OCI-LY7 (cell line): ENCODE measurements at regions not wholly inside any gene's neighbourhood (a gene's known extent, or its start where the extent isn't known, plus 50 kb on each side); places are given as distances from the start of the nearest gene placed in this dataset.

ENCODE experiments used
- BruUV-seq: library from RNA; stranded (reverse); fragments of 400-500 nt; replicated peaks from 2 replicates; lab custom pipeline; 2021; lab: Mats Ljungman, UMichigan
- CTCF ChIA-PET: fragments of 300-600 bp; sonication (Branson Sonifier 250); formaldehyde crosslinking; loops from one replicate; lab custom pipeline; 2022; ENCODE audit warnings: antibody characterized with exemption; ENCODE audit not compliant: unreplicated experiment; lab: Charles Lee
- POLR2A ChIA-PET: fragments of 300-600 bp; sonication (Branson Sonifier 250); formaldehyde crosslinking; loops from one replicate; lab custom pipeline; 2022; ENCODE audit warnings: antibody characterized with exemption; lab: Charles Lee
- DNase-seq: peaks from one replicate; pipeline ENCODE4 v3.0.0-alpha.2; 2015; ENCODE audit warnings: low spot score
- H2AFZ ChIP-seq: fragments of 200-600 bp; sonication (generic), shearing (Covaris generic); 2 replicates; pipeline ENCODE4 v1.6.1; 2014; ENCODE audit warnings: mild to moderate bottlenecking, antibody characterized with exemption, low read length, moderate library complexity
- H3K27ac ChIP-seq: fragments of 200-600 bp; sonication (generic); 2 replicates; pipeline ENCODE4 v1.5.1; 2014; ENCODE audit warnings: mixed run types, low read depth, mild to moderate bottlenecking, moderate library complexity, low read length, inconsistent platforms; ENCODE audit not compliant: poor library complexity, severe bottlenecking
- H3K36me3 ChIP-seq: fragments of 200-600 bp; sonication (generic); 2 replicates; pipeline ENCODE4 v1.6.1; 2014; ENCODE audit warnings: mild to moderate bottlenecking, antibody characterized with exemption, low read length, moderate library complexity, mixed read lengths; ENCODE audit not compliant: insufficient read depth
- H3K4me1 ChIP-seq: fragments of 200-600 bp; sonication (generic); 2 replicates; pipeline ENCODE4 v1.5.1; 2014; ENCODE audit warnings: mild to moderate bottlenecking, low read length; ENCODE audit not compliant: insufficient read depth, poor library complexity, severe bottlenecking
- H3K4me2 ChIP-seq: fragments of 200-600 bp; sonication (generic); 2 replicates; pipeline ENCODE4 v1.6.1; 2014; ENCODE audit warnings: mild to moderate bottlenecking, low read length
- H3K4me3 ChIP-seq: fragments of 200-600 bp; sonication (generic); 2 replicates; pipeline ENCODE4 v1.5.1; 2014; ENCODE audit warnings: mild to moderate bottlenecking, low read depth, low read length; ENCODE audit not compliant: poor library complexity, severe bottlenecking
- H3K79me2 ChIP-seq: fragments of 200-600 bp; sonication (generic); 2 replicates; pipeline ENCODE4 v1.6.1; 2016; ENCODE audit warnings: low read depth, mild to moderate bottlenecking, low read length, moderate library complexity, mixed read lengths; ENCODE audit not compliant: insufficient read depth
- H3K9me2 ChIP-seq: fragments of 200-600 bp; sonication (generic); 2 replicates; pipeline ENCODE4 v1.6.1; 2016; ENCODE audit warnings: mild to moderate bottlenecking, low read length, mixed read lengths; ENCODE audit not compliant: insufficient read depth
- H3K9me3 ChIP-seq: fragments of 200-600 bp; sonication (generic); 2 replicates; pipeline ENCODE4 v1.6.1; 2014; ENCODE audit warnings: mild to moderate bottlenecking, mixed run types, low read length, mixed read lengths
- H4K20me1 ChIP-seq: fragments of 200-600 bp; sonication (generic); 2 replicates; pipeline ENCODE4 v1.6.1; 2014; ENCODE audit warnings: mild to moderate bottlenecking, antibody characterized with exemption, low read length, moderate library complexity, mixed read lengths; ENCODE audit not compliant: insufficient read depth
- EZH2phosphoT487 ChIP-seq: fragments of 200-600 bp; sonication (generic); IDR thresholded peaks from 2 replicates; pipeline ENCODE4 v1.6.1; 2018; ENCODE audit warnings: low read depth, borderline replicate concordance, mild to moderate bottlenecking, mixed run types, antibody characterized with exemption, low read length, moderate library complexity, mixed read lengths
- intact Hi-C: fragments of 100-400 bp; cut with micrococcal nuclease; formaldehyde crosslinking; loops from one replicate; pipeline ENCODE4 v1.10.0; 2022; ENCODE audit not compliant: unreplicated experiment
- TF ChIP-seq, protein P1 (sequence below): fragments of 200-600 bp; sonication (generic); conservative IDR thresholded peaks from 2 replicates; pipeline ENCODE4 v1.5.1; 2014; ENCODE audit warnings: mild to moderate bottlenecking, antibody characterized with exemption, low read length, moderate library complexity, mixed read lengths

GRCh38 chr6:114952229-114952628 lies 609.4 kb upstream of the HS3ST5 start:
- intact Hi-C loops, result no loop called here
- no peaks in the 10 kb centered on the region for H4K20me1 ChIP-seq
- no peaks in the 10 kb centered on the region for H3K79me2 ChIP-seq
- no peak for DNase-seq
- no peak overlapping the region for H3K4me3 ChIP-seq
- no peak overlapping the region for H3K27ac ChIP-seq
- no peaks in the 10 kb centered on the region for H3K9me2 ChIP-seq
- CTCF ChIA-PET, result no interaction called here
- no peak overlapping the region for H2AFZ ChIP-seq
- H3K36me3 ChIP-seq, result no peaks in the 10 kb centered on the region
- no peaks in the 10 kb centered on the region for H3K9me3 ChIP-seq
- POLR2A ChIA-PET, result no interaction called here
- no peak overlapping the region for H3K4me2 ChIP-seq
- no peaks in the 10 kb centered on the region for H3K4me1 ChIP-seq
- no peak for TF ChIP-seq EZH2phosphoT487
- TF ChIP-seq, protein P1, sequence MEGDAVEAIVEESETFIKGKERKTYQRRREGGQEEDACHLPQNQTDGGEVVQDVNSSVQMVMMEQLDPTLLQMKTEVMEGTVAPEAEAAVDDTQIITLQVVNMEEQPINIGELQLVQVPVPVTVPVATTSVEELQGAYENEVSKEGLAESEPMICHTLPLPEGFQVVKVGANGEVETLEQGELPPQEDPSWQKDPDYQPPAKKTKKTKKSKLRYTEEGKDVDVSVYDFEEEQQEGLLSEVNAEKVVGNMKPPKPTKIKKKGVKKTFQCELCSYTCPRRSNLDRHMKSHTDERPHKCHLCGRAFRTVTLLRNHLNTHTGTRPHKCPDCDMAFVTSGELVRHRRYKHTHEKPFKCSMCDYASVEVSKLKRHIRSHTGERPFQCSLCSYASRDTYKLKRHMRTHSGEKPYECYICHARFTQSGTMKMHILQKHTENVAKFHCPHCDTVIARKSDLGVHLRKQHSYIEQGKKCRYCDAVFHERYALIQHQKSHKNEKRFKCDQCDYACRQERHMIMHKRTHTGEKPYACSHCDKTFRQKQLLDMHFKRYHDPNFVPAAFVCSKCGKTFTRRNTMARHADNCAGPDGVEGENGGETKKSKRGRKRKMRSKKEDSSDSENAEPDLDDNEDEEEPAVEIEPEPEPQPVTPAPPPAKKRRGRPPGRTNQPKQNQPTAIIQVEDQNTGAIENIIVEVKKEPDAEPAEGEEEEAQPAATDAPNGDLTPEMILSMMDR, result no peak
- no TSS peak for BruUV-seq

GRCh38 chr6:114945392-114945791 lies 602.6 kb upstream of the HS3ST5 start:
- intact Hi-C loops, result no loop called here
- Histone ChIP-seq H3K4me3 (no peak overlapping the region), H3K9me2 (no peaks in the 10 kb centered on the region), H3K4me1 (no peaks in the 10 kb centered on the region), H3K36me3 (no peaks in the 10 kb centered on the region), H2AFZ (no peak overlapping the region), H4K20me1 (no peaks in the 10 kb centered on the region), H3K27ac (no peak overlapping the region), H3K4me2 (no peak overlapping the region), H3K79me2 (no peaks in the 10 kb centered on the region), H3K9me3 (no peaks in the 10 kb centered on the region)
- no TSS peak for BruUV-seq
- POLR2A ChIA-PET, result no interaction called here
- DNase-seq, result no peak
- CTCF ChIA-PET, result no interaction called here
- TF ChIP-seq EZH2phosphoT487, result no peak
- TF ChIP-seq, protein P1, result no peak

- Histone ChIP-seq H3K4me2 (no peak overlapping the region), H3K4me1 (no peaks in the 10 kb centered on the region), H3K4me3 (no peak overlapping the region), H3K9me3 (no peaks in the 10 kb centered on the region), H3K36me3 (no peaks in the 10 kb centered on the region), H2AFZ (no peak overlapping the region), H4K20me1 (no peaks in the 10 kb centered on the region), H3K27ac (no peak overlapping the region), H3K79me2 (no peaks in the 10 kb centered on the region), H3K9me2 (no peaks in the 10 kb centered on the region)
- ChIA-PET POLR2A (no interaction called here), CTCF (no interaction called here)
- intact Hi-C loops, result no loop called here
- TF ChIP-seq, protein P1, result no peak
- TF ChIP-seq EZH2phosphoT487, result no peak
- no TSS peak for BruUV-seq
- DNase-seq, result no peak
Measured at GRCh38 chr6:114941078-114941477, 598.3 kb upstream of the HS3ST5 start.
